ENCODE measurements at regions not wholly inside any gene's neighbourhood (a gene's known extent, or its start where the extent isn't known, plus 50 kb on each side); places are given as distances from the start of the nearest gene placed in this dataset.

- H3K4me1 ChIP-seq: no peaks in the 10 kb centered on the region
- H3K9ac ChIP-seq: no peak overlapping the region
- H4K20me1 ChIP-seq (ENCODE audit: low read depth): no peaks in the 10 kb centered on the region
- H3K27ac ChIP-seq: no peak overlapping the region
- no peak overlapping the region for H2AFZ ChIP-seq (replicated peaks)
- no peaks in the 10 kb centered on the region for H3K27me3 Mint-ChIP-seq (ENCODE audit: insufficient read depth, low read depth)
- H3K4me3 Mint-ChIP-seq: no peak overlapping the region
- H3K27ac Mint-ChIP-seq: no peak overlapping the region
- no peaks in the 10 kb centered on the region for H3K27me3 ChIP-seq
- no peaks in the 10 kb centered on the region for H3K4me1 Mint-ChIP-seq
- no peaks in the 10 kb centered on the region for H3K79me2 ChIP-seq (ENCODE audit: low read depth)
- H3K4me3 ChIP-seq: no peak overlapping the region
- TF ChIP-seq, protein P1, sequence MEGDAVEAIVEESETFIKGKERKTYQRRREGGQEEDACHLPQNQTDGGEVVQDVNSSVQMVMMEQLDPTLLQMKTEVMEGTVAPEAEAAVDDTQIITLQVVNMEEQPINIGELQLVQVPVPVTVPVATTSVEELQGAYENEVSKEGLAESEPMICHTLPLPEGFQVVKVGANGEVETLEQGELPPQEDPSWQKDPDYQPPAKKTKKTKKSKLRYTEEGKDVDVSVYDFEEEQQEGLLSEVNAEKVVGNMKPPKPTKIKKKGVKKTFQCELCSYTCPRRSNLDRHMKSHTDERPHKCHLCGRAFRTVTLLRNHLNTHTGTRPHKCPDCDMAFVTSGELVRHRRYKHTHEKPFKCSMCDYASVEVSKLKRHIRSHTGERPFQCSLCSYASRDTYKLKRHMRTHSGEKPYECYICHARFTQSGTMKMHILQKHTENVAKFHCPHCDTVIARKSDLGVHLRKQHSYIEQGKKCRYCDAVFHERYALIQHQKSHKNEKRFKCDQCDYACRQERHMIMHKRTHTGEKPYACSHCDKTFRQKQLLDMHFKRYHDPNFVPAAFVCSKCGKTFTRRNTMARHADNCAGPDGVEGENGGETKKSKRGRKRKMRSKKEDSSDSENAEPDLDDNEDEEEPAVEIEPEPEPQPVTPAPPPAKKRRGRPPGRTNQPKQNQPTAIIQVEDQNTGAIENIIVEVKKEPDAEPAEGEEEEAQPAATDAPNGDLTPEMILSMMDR (IDR thresholded peaks at IDR 0.05): no peak
- TF ChIP-seq EZH2 (IDR thresholded peaks at IDR 0.05) (no peak), EZH2phosphoT487 (IDR thresholded peaks at IDR 0.05) (no peak)
- H3F3A ChIP-seq (ENCODE audit: low read depth): no peaks in the 10 kb centered on the region
- peaks cover 2% of the 10 kb centered on the region for H3K9me3 Mint-ChIP-seq
- H3K9me3 ChIP-seq (ENCODE audit: low read depth): peaks cover 14% of the 10 kb centered on the region
- DNase-seq (ENCODE audit: low spot score): no peak
- H3K36me3 Mint-ChIP-seq: no peaks in the 10 kb centered on the region
- H3K36me3 ChIP-seq: no peaks in the 10 kb centered on the region
- no peak overlapping the region for H3K4me2 ChIP-seq
These were observed 684.6 kb downstream of the TRIB2 start for GRCh38 chr2:13401312-13401711.

GRCh38 chr2:13413989-13414388 is 697.3 kb downstream of the TRIB2 start:
- H3K4me2 ChIP-seq: no peak overlapping the region
- no peak for DNase-seq (ENCODE audit: low spot score)
- no peaks in the 10 kb centered on the region for H3K27me3 ChIP-seq
- no peaks in the 10 kb centered on the region for H3K36me3 ChIP-seq
- TF ChIP-seq EZH2 (IDR thresholded peaks at IDR 0.05) (no peak), EZH2phosphoT487 (IDR thresholded peaks at IDR 0.05) (no peak)
- TF ChIP-seq, protein P1 (IDR thresholded peaks at IDR 0.05): no peak
- peaks cover 9% of the 10 kb centered on the region for H3K9me3 ChIP-seq (ENCODE audit: low read depth)
- H3K4me1 ChIP-seq: no peaks in the 10 kb centered on the region
- peaks cover 7% of the 10 kb centered on the region for H3K9me3 Mint-ChIP-seq
- no peak overlapping the region for H3K27ac Mint-ChIP-seq
- H3K79me2 ChIP-seq (ENCODE audit: low read depth): no peaks in the 10 kb centered on the region
- H4K20me1 ChIP-seq (ENCODE audit: low read depth): no peaks in the 10 kb centered on the region
- H3K27ac ChIP-seq: no peak overlapping the region
- H3K27me3 Mint-ChIP-seq (ENCODE audit: insufficient read depth, low read depth): peaks cover 10% of the 10 kb centered on the region
- peaks cover 33% of the 10 kb centered on the region for H3K4me1 Mint-ChIP-seq
- H3K4me3 Mint-ChIP-seq: no peak overlapping the region
- no peak overlapping the region for H3K4me3 ChIP-seq
- H3K9ac ChIP-seq: no peak overlapping the region
- H3K36me3 Mint-ChIP-seq: no peaks in the 10 kb centered on the region
- no peaks in the 10 kb centered on the region for H3F3A ChIP-seq (ENCODE audit: low read depth)
- no peak overlapping the region for H2AFZ ChIP-seq (replicated peaks)

GRCh38 chr2:13414897-13415296 is 698.2 kb downstream of the TRIB2 start:
- H3K79me2 ChIP-seq (ENCODE audit: low read depth): no peaks in the 10 kb centered on the region
- H3K4me3 ChIP-seq: no peak overlapping the region
- no peak overlapping the region for H3K4me2 ChIP-seq
- peaks cover 10% of the 10 kb centered on the region for H3K27me3 Mint-ChIP-seq (ENCODE audit: insufficient read depth, low read depth)
- no peak overlapping the region for H3K27ac Mint-ChIP-seq
- H2AFZ ChIP-seq (replicated peaks): no peak overlapping the region
- no peaks in the 10 kb centered on the region for H3F3A ChIP-seq (ENCODE audit: low read depth)
- peaks cover 7% of the 10 kb centered on the region for H3K9me3 Mint-ChIP-seq
- no peaks in the 10 kb centered on the region for H3K4me1 ChIP-seq
- H3K27me3 ChIP-seq: no peaks in the 10 kb centered on the region
- no peak overlapping the region for H3K4me3 Mint-ChIP-seq
- H3K27ac ChIP-seq: no peak overlapping the region
- H4K20me1 ChIP-seq (ENCODE audit: low read depth): no peaks in the 10 kb centered on the region
- DNase-seq (ENCODE audit: low spot score): peak; percentile 7
- peaks cover 9% of the 10 kb centered on the region for H3K9me3 ChIP-seq (ENCODE audit: low read depth)
- TF ChIP-seq EZH2phosphoT487 (IDR thresholded peaks at IDR 0.05) (no peak), EZH2 (IDR thresholded peaks at IDR 0.05) (no peak)
- TF ChIP-seq, protein P1 (IDR thresholded peaks at IDR 0.05): no peak
- H3K4me1 Mint-ChIP-seq: peaks cover 33% of the 10 kb centered on the region
- H3K36me3 ChIP-seq: no peaks in the 10 kb centered on the region
- no peak overlapping the region for H3K9ac ChIP-seq
- H3K36me3 Mint-ChIP-seq: no peaks in the 10 kb centered on the region
